ENCODE measurements at regions not wholly inside any gene's neighbourhood (a gene's known extent, or its start where the extent isn't known, plus 50 kb on each side); places are given as distances from the start of the nearest gene placed in this dataset.

- H3K4me2 ChIP-seq (ENCODE audit: extremely low read depth, insufficient read depth, low read length), result no peak overlapping the region
These were observed 253.4 kb upstream of the DMAC1 start for GRCh38 chr9:8052991-8053390.

DNA sequence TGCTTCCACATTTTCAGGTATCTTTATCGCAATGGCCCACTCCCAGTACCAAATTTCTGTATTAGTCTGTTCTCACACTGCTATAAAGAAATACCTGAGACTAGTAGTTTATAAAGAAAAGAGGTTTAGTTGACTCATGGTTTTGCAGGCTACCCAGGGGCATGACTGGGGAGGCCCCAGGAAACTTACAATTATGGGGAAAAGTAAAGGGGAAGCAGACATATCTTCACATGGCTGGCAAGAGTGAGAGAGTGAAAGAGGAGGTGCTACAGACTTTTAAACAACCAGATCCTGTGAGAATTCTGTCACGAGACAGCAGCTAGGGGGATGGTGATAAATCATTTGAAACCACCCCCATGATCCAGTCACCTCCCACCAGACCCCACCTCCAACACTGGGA is 238.2 kb upstream of the DMAC1 start:
- Histone ChIP-seq H3K4me3 (replicated peaks in 1 of 4; ENCODE audit: control extremely low read depth in 1 of 4, insufficient read depth in 1 of 4, low read depth in 3 of 4, low read length in 4 of 4) (no peak overlapping the region), H3K27ac (ENCODE audit: insufficient read depth, low read length) (no peak overlapping the region), H4K20me1 (ENCODE audit: control insufficient read depth, extremely low read depth, insufficient read depth, low read length) (no peaks in the 10 kb centered on the region), H3K36me3 (ENCODE audit: control insufficient read depth, insufficient read depth, low read length) (no peaks in the 10 kb centered on the region), H3K9ac (ENCODE audit: insufficient read depth, low read length) (no peak overlapping the region), H3K4me1 (ENCODE audit: control insufficient read depth, extremely low read depth, insufficient read depth, low read length) (no peaks in the 10 kb centered on the region), H3K79me2 (ENCODE audit: control insufficient read depth, insufficient read depth, low read length) (no peaks in the 10 kb centered on the region), H3K4me2 (ENCODE audit: extremely low read depth, insufficient read depth, low read length) (no peak overlapping the region), H3K9me3 (ENCODE audit: control insufficient read depth, insufficient read depth, low read depth, low read length) (no peaks in the 10 kb centered on the region), H3K27me3 (ENCODE audit: control insufficient read depth, insufficient read depth, low read length) (no peaks in the 10 kb centered on the region), H2AFZ (ENCODE audit: low read length) (no peak overlapping the region)
- no peak for TF ChIP-seq EZH2 (IDR thresholded peaks at IDR 0.05; ENCODE audit: low read length, missing control alignments)
- TF ChIP-seq, protein P1, sequence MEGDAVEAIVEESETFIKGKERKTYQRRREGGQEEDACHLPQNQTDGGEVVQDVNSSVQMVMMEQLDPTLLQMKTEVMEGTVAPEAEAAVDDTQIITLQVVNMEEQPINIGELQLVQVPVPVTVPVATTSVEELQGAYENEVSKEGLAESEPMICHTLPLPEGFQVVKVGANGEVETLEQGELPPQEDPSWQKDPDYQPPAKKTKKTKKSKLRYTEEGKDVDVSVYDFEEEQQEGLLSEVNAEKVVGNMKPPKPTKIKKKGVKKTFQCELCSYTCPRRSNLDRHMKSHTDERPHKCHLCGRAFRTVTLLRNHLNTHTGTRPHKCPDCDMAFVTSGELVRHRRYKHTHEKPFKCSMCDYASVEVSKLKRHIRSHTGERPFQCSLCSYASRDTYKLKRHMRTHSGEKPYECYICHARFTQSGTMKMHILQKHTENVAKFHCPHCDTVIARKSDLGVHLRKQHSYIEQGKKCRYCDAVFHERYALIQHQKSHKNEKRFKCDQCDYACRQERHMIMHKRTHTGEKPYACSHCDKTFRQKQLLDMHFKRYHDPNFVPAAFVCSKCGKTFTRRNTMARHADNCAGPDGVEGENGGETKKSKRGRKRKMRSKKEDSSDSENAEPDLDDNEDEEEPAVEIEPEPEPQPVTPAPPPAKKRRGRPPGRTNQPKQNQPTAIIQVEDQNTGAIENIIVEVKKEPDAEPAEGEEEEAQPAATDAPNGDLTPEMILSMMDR (conservative IDR thresholded peaks at IDR 0.05 in 1 of 2, IDR thresholded peaks at IDR 0.05 in 1 of 2; ENCODE audit: low read depth in 1 of 2, low read length in 2 of 2), result no peak
- DNase-seq (ENCODE audit: low read depth in 2 of 2), result no peak

More at GRCh38 chr9:8052991-8053390, 253.4 kb upstream of the DMAC1 start:
- DNase-seq (ENCODE audit: low read depth in 2 of 2), result no peak
- H3K9ac ChIP-seq (ENCODE audit: insufficient read depth, low read length), result no peak overlapping the region
- H3K4me3 ChIP-seq (replicated peaks in 1 of 4; ENCODE audit: control extremely low read depth in 1 of 4, insufficient read depth in 1 of 4, low read depth in 3 of 4, low read length in 4 of 4), result no peak overlapping the region
- no peaks in the 10 kb centered on the region for H3K27me3 ChIP-seq (ENCODE audit: control insufficient read depth, insufficient read depth, low read length)
- H3K36me3 ChIP-seq (ENCODE audit: control insufficient read depth, insufficient read depth, low read length), result no peaks in the 10 kb centered on the region
- H3K4me1 ChIP-seq (ENCODE audit: control insufficient read depth, extremely low read depth, insufficient read depth, low read length), result no peaks in the 10 kb centered on the region
- TF ChIP-seq, protein P1 (conservative IDR thresholded peaks at IDR 0.05 in 1 of 2, IDR thresholded peaks at IDR 0.05 in 1 of 2; ENCODE audit: low read depth in 1 of 2, low read length in 2 of 2), result no peak
- no peak for TF ChIP-seq EZH2 (IDR thresholded peaks at IDR 0.05; ENCODE audit: low read length, missing control alignments)
- no peak overlapping the region for H3K27ac ChIP-seq (ENCODE audit: insufficient read depth, low read length)
- no peaks in the 10 kb centered on the region for H4K20me1 ChIP-seq (ENCODE audit: control insufficient read depth, extremely low read depth, insufficient read depth, low read length)
- no peaks in the 10 kb centered on the region for H3K79me2 ChIP-seq (ENCODE audit: control insufficient read depth, insufficient read depth, low read length)
- H3K9me3 ChIP-seq (ENCODE audit: control insufficient read depth, insufficient read depth, low read depth, low read length), result no peaks in the 10 kb centered on the region
- H2AFZ ChIP-seq (ENCODE audit: low read length), result no peak overlapping the region

GRCh38 chr9:8036914-8037524 is 237.4 kb upstream of the DMAC1 start:
- DNase-seq (ENCODE audit: low read depth in 2 of 2), result no peak
- H3K4me1 ChIP-seq (ENCODE audit: control insufficient read depth, extremely low read depth, insufficient read depth, low read length), result no peaks in the 10 kb centered on the region
- no peak overlapping the region for H2AFZ ChIP-seq (ENCODE audit: low read length)
- no peaks in the 10 kb centered on the region for H3K79me2 ChIP-seq (ENCODE audit: control insufficient read depth, insufficient read depth, low read length)
- H3K4me2 ChIP-seq (ENCODE audit: extremely low read depth, insufficient read depth, low read length), result no peak overlapping the region
- H4K20me1 ChIP-seq (ENCODE audit: control insufficient read depth, extremely low read depth, insufficient read depth, low read length), result no peaks in the 10 kb centered on the region
- no peaks in the 10 kb centered on the region for H3K36me3 ChIP-seq (ENCODE audit: control insufficient read depth, insufficient read depth, low read length)
- H3K9ac ChIP-seq (ENCODE audit: insufficient read depth, low read length), result no peak overlapping the region
- no peak overlapping the region for H3K27ac ChIP-seq (ENCODE audit: insufficient read depth, low read length)
- H3K9me3 ChIP-seq (ENCODE audit: control insufficient read depth, insufficient read depth, low read depth, low read length), result no peaks in the 10 kb centered on the region
- TF ChIP-seq, protein P1 (conservative IDR thresholded peaks at IDR 0.05 in 1 of 2, IDR thresholded peaks at IDR 0.05 in 1 of 2; ENCODE audit: low read depth in 1 of 2, low read length in 2 of 2), result no peak
- TF ChIP-seq EZH2 (IDR thresholded peaks at IDR 0.05; ENCODE audit: low read length, missing control alignments), result no peak
- no peaks in the 10 kb centered on the region for H3K27me3 ChIP-seq (ENCODE audit: control insufficient read depth, insufficient read depth, low read length)
- H3K4me3 ChIP-seq (replicated peaks in 1 of 4; ENCODE audit: control extremely low read depth in 1 of 4, insufficient read depth in 1 of 4, low read depth in 3 of 4, low read length in 4 of 4), result no peak overlapping the region
